Caco-2 (cell line): ENCODE measurements at regions not wholly inside any gene's neighbourhood (a gene's known extent, or its start where the extent isn't known, plus 50 kb on each side); places are given as distances from the start of the nearest gene placed in this dataset.

ENCODE experiments used
- BruUV-seq: library from RNA; stranded (reverse); fragments of 400-500 nt; replicated peaks from 2 replicates; lab custom pipeline; 2021; lab: Mats Ljungman, UMichigan
- CTCF ChIA-PET: fragments of 300-600 bp; sonication (Branson Sonifier 250); formaldehyde crosslinking; loops from one replicate; lab custom pipeline; 2022; ENCODE audit warnings: antibody characterized with exemption; lab: Charles Lee
- POLR2A ChIA-PET: fragments of 300-600 bp; sonication (Branson Sonifier 250); formaldehyde crosslinking; loops from one replicate; lab custom pipeline; 2022; ENCODE audit warnings: antibody characterized with exemption; lab: Charles Lee
- DNase-seq, 2 experiments: peaks; one replicate each; pipeline versions ENCODE4 v3.0.0 to v3.0.0-alpha.2; 2020 to 2022
- H3K27me3 ChIP-seq: replicated peaks from 2 replicates; pipeline ENCODE4 v1.6.0; 2011; ENCODE audit warnings: low read length; ENCODE audit not compliant: control insufficient read depth, insufficient read depth
- H3K36me3 ChIP-seq: 2 replicates; pipeline ENCODE4 v1.5.1; 2011; ENCODE audit warnings: low read length; ENCODE audit not compliant: control insufficient read depth, insufficient read depth
- H3K4me1 ChIP-seq: fragments of 250-450 bp; sonication (Bioruptor Pico); 2 replicates; pipeline ENCODE4 v1.5.1; 2020; ENCODE audit warnings: mild to moderate bottlenecking
- H3K4me3 ChIP-seq: 2 replicates; pipeline ENCODE4 v1.5.1; 2011; ENCODE audit warnings: low read depth, mild to moderate bottlenecking, control low read depth, low read length
- H3K9me3 ChIP-seq: fragments of 250-450 bp; sonication (Bioruptor Pico); 2 replicates; pipeline ENCODE4 v1.5.1; 2020; ENCODE audit warnings: mild to moderate bottlenecking, moderate library complexity
- H3K27ac Mint-ChIP-seq: one replicate; pipeline ENCODE4 v1.8.0; 2022; ENCODE audit warnings: mixed read lengths; ENCODE audit not compliant: unreplicated experiment
- H3K27me3 Mint-ChIP-seq: one replicate; pipeline ENCODE4 v1.8.0; 2022; ENCODE audit warnings: mixed read lengths; ENCODE audit not compliant: insufficient read depth, unreplicated experiment
- H3K36me3 Mint-ChIP-seq: one replicate; pipeline ENCODE4 v1.8.0; 2022; ENCODE audit warnings: mild to moderate bottlenecking, mixed read lengths; ENCODE audit not compliant: insufficient read depth, unreplicated experiment
- H3K4me1 Mint-ChIP-seq: one replicate; pipeline ENCODE4 v1.8.0; 2022; ENCODE audit warnings: low read depth, mixed read lengths; ENCODE audit not compliant: unreplicated experiment
- H3K4me3 Mint-ChIP-seq: one replicate; pipeline ENCODE4 v1.8.0; 2022; ENCODE audit warnings: mild to moderate bottlenecking, moderate library complexity, mixed read lengths; ENCODE audit not compliant: unreplicated experiment
- H3K9me3 Mint-ChIP-seq: one replicate; pipeline ENCODE4 v1.8.0; 2022; ENCODE audit warnings: mixed read lengths; ENCODE audit not compliant: unreplicated experiment
- CTCF ChIP-seq, 2 experiments: fragments of 200-600 bp in 1 of 2; IDR thresholded peaks; 1 replicate in 1 of 2; 2 replicates in 1 of 2; pipeline versions ENCODE4 v1.5.1 to v1.8.0; 2011 to 2022; ENCODE audit warnings: antibody characterized with exemption in 1 of 2, control low read depth in 1 of 2, inconsistent platforms in 1 of 2, low read depth in 1 of 2, low read length in 1 of 2, mild to moderate bottlenecking in 1 of 2, moderate library complexity in 1 of 2; ENCODE audit not compliant: insufficient read depth in 1 of 2, severe bottlenecking in 1 of 2, unreplicated experiment in 1 of 2
- intact Hi-C: fragments of 100-400 bp; cut with micrococcal nuclease; formaldehyde crosslinking; loops from one replicate; pipeline ENCODE4 v1.10.0; 2022; ENCODE audit not compliant: unreplicated experiment

DNA sequence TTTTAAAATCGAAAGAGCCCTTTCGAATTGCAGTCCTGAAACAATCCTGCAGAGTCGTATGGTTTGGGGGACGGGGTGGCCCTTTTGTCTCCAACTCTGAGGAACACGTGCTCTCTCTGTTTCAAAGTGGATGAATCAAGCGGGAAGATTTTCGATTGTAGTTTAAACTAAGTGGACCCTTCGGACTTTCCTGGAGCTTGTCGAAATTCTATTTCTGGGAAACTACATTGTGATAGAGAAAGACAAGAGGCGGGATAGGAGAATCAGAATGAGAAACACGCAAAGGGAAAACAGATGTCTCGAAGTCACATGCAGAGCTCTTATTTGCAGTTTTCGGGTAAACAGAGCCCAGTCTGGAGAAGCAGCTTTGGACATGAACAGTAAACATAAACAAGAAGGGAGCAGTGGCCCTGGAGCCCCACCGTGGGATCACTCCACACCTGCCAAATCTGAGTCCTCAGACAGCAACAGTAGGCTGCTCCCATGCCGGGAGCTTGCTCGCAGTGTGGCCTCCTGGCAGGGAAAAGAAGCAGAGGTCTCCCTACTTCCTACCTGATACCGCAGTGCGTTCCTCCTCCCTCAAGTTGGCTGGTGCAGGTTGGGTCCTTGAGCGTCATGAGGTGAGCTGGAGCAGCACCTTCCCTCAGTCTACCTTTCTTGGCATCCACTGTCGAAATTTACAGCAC lies 202.4 kb downstream of the SLC4A3 start:
- H3K36me3 ChIP-seq = no peaks in the 10 kb centered on the region
- CTCF ChIA-PET = no interaction called here
- POLR2A ChIA-PET = no interaction called here
- intact Hi-C loops = no loop called here
- no peak for TF ChIP-seq CTCF (IDR thresholded peaks at IDR 0.05; ENCODE audit: insufficient read depth in 1 of 2, low read depth in 1 of 2, low read length in 1 of 2, severe bottlenecking in 1 of 2, unreplicated experiment in 1 of 2)
- H3K9me3 ChIP-seq = no peaks in the 10 kb centered on the region
- BruUV-seq = no TSS peak
- peaks cover 2% of the 10 kb centered on the region; the same call in 1 of the 2 replicates for H3K27me3 ChIP-seq
- Mint-ChIP-seq H3K27me3 (peaks cover 18% of the 10 kb centered on the region), H3K4me3 (no peak overlapping the region), H3K27ac (no peak overlapping the region), H3K4me1 (no peaks in the 10 kb centered on the region), H3K36me3 (no peaks in the 10 kb centered on the region), H3K9me3 (no peaks in the 10 kb centered on the region)
- no peak for DNase-seq
- no peaks in the 10 kb centered on the region for H3K4me1 ChIP-seq
- H3K4me3 ChIP-seq = no peak overlapping the region

GRCh38 chr2:219830353-219830738 lies 202.9 kb downstream of the SLC4A3 start:
- Mint-ChIP-seq H3K4me1 (no peaks in the 10 kb centered on the region), H3K4me3 (no peak overlapping the region), H3K27ac (no peak overlapping the region), H3K9me3 (no peaks in the 10 kb centered on the region), H3K27me3 (peaks cover 18% of the 10 kb centered on the region), H3K36me3 (no peaks in the 10 kb centered on the region)
- BruUV-seq = no TSS peak
- no peak for TF ChIP-seq CTCF (IDR thresholded peaks at IDR 0.05; ENCODE audit: insufficient read depth in 1 of 2, low read depth in 1 of 2, low read length in 1 of 2, severe bottlenecking in 1 of 2, unreplicated experiment in 1 of 2)
- intact Hi-C loops = no loop called here
- Histone ChIP-seq H3K4me3 (no peak overlapping the region), H3K27me3 (peaks cover 2% of the 10 kb centered on the region; the same call in 1 of the 2 replicates), H3K36me3 (no peaks in the 10 kb centered on the region), H3K9me3 (no peaks in the 10 kb centered on the region), H3K4me1 (no peaks in the 10 kb centered on the region)
- ChIA-PET POLR2A (no interaction called here), CTCF (no interaction called here)
- DNase-seq = no peak

GRCh38 chr2:219831957-219832356 lies 204.5 kb downstream of the SLC4A3 start:
- Histone ChIP-seq H3K4me3 (no peak overlapping the region), H3K9me3 (no peaks in the 10 kb centered on the region), H3K27me3 (peaks cover 2% of the 10 kb centered on the region; the same call in 1 of the 2 replicates), H3K36me3 (no peaks in the 10 kb centered on the region), H3K4me1 (no peaks in the 10 kb centered on the region)
- H3K4me3 Mint-ChIP-seq = no peak overlapping the region
- no peaks in the 10 kb centered on the region for H3K9me3 Mint-ChIP-seq
- no peak overlapping the region for H3K27ac Mint-ChIP-seq
- no TSS peak for BruUV-seq
- H3K27me3 Mint-ChIP-seq = peaks cover 20% of the 10 kb centered on the region
- H3K4me1 Mint-ChIP-seq = no peaks in the 10 kb centered on the region
- intact Hi-C loops = no loop called here
- TF ChIP-seq CTCF (IDR thresholded peaks at IDR 0.05; ENCODE audit: insufficient read depth in 1 of 2, low read depth in 1 of 2, low read length in 1 of 2, severe bottlenecking in 1 of 2, unreplicated experiment in 1 of 2) = no peak
- no peaks in the 10 kb centered on the region for H3K36me3 Mint-ChIP-seq
- ChIA-PET CTCF (no interaction called here), POLR2A (no interaction called here)
- no peak for DNase-seq
